Endothelial cell of umbilical vein (primary cell): ENCODE measurements at regions not wholly inside any gene's neighbourhood (a gene's known extent, or its start where the extent isn't known, plus 50 kb on each side); places are given as distances from the start of the nearest gene placed in this dataset.

Experiments used
- BruUV-seq: library from RNA; stranded (reverse); fragments of 400-500 nt; replicated peaks from 2 replicates; lab custom pipeline; 2021; lab: Mats Ljungman, UMichigan
- CTCF ChIA-PET: fragments of 300-600, 350-600 bp; sonication (Branson Sonifier 250); formaldehyde crosslinking; loops from one replicate; lab custom pipeline; 2021; ENCODE audit warnings: antibody characterized with exemption, inconsistent platforms; lab: Charles Lee
- POLR2A ChIA-PET: fragments of 300-600, 350-600 bp; sonication (Branson Sonifier 250); formaldehyde crosslinking; loops from one replicate; lab custom pipeline; 2021; ENCODE audit warnings: antibody characterized with exemption, inconsistent platforms; lab: Charles Lee
- DNase-seq: peaks from one replicate; pipeline ENCODE4 v3.0.0-alpha.2; 2011; ENCODE audit warnings: low read depth, low spot score
- FAIRE-seq: peaks from 2 replicates; lab custom pipeline; 2011; peaks lifted over from hg19 to GRCh38; lab: Jason Lieb, UNC
- H2AFZ ChIP-seq: 2 replicates; pipeline ENCODE4 v1.6.0; 2012; ENCODE audit warnings: low read depth, low read length, control low read depth, inconsistent platforms
- H3K27ac ChIP-seq: 2 replicates; pipeline ENCODE4 v1.5.1; 2011; ENCODE audit warnings: low read depth, mild to moderate bottlenecking, control low read depth, low read length, moderate library complexity; ENCODE audit not compliant: insufficient read depth
- H3K27me3 ChIP-seq, 2 experiments: 2 replicates each; pipeline versions ENCODE4 v1.6.0 to v1.6.1; 2011; ENCODE audit warnings: low read length in 2 of 2, mixed read lengths in 1 of 2; ENCODE audit not compliant: control insufficient read depth in 2 of 2, insufficient read depth in 2 of 2
- H3K36me3 ChIP-seq, 2 experiments: 2 replicates in 1 of 2; 3 replicates in 1 of 2; pipeline ENCODE4 v1.5.1; 2011; ENCODE audit warnings: low read length in 2 of 2, mild to moderate bottlenecking in 1 of 2, moderate library complexity in 1 of 2; ENCODE audit not compliant: control insufficient read depth in 2 of 2, insufficient read depth in 2 of 2; ENCODE audit errors: extremely low read depth in 1 of 2
- H3K4me1 ChIP-seq: 3 replicates; pipeline ENCODE4 v1.5.1; 2011; ENCODE audit warnings: mild to moderate bottlenecking, low read length; ENCODE audit not compliant: control insufficient read depth, insufficient read depth; ENCODE audit errors: extremely low read depth
- H3K4me2 ChIP-seq: 2 replicates; pipeline ENCODE4 v1.6.1; 2011; ENCODE audit warnings: low read length, control low read depth, mixed read lengths; ENCODE audit not compliant: insufficient read depth
- H3K4me3 ChIP-seq, 3 experiments: fragments of 200-600 bp in 1 of 3; sonication (generic), shearing (Covaris generic) in 1 of 3; replicated peaks in 1 of 3; 2 replicates each; pipeline ENCODE4 v1.5.1; 2011 to 2016; ENCODE audit warnings: control low read depth in 3 of 3, low read length in 3 of 3, mild to moderate bottlenecking in 2 of 3, inconsistent platforms in 1 of 3, low read depth in 1 of 3, moderate library complexity in 1 of 3; ENCODE audit not compliant: insufficient read depth in 1 of 3
- H3K79me2 ChIP-seq: 2 replicates; pipeline ENCODE4 v1.6.0; 2012; ENCODE audit warnings: low read length, inconsistent platforms; ENCODE audit not compliant: control insufficient read depth, insufficient read depth
- H3K9ac ChIP-seq: replicated peaks from 2 replicates; pipeline ENCODE3; 2011; ENCODE audit warnings: low read length, control low read depth; ENCODE audit not compliant: insufficient read depth; ENCODE audit errors: extremely low read depth
- H3K9me1 ChIP-seq: replicated peaks from 3 replicates; pipeline ENCODE4 v1.6.0; 2011; ENCODE audit warnings: mild to moderate bottlenecking, low read length; ENCODE audit not compliant: control insufficient read depth, insufficient read depth; ENCODE audit errors: extremely low read depth
- H3K9me3 ChIP-seq: replicated peaks from 2 replicates; pipeline ENCODE4 v1.5.1; 2012; ENCODE audit warnings: low read length, inconsistent platforms; ENCODE audit not compliant: control insufficient read depth, insufficient read depth
- H4K20me1 ChIP-seq: replicated peaks from 2 replicates; pipeline ENCODE3; 2011; ENCODE audit warnings: mild to moderate bottlenecking, low read length; ENCODE audit not compliant: control insufficient read depth, insufficient read depth; ENCODE audit errors: extremely low read depth
- EZH2 ChIP-seq: IDR thresholded peaks from 2 replicates; pipeline ENCODE4 v1.6.1; 2012; ENCODE audit warnings: borderline replicate concordance, low read depth, mild to moderate bottlenecking, moderate library complexity, low read length, inconsistent platforms; ENCODE audit not compliant: severe bottlenecking
- FOS ChIP-seq: IDR thresholded peaks from 2 replicates; pipeline ENCODE4 v1.6.1; 2011; ENCODE audit warnings: mild to moderate bottlenecking, low read length, moderate library complexity, borderline replicate concordance; ENCODE audit not compliant: insufficient read depth
- GATA2 ChIP-seq: IDR thresholded peaks from 2 replicates; pipeline ENCODE4 v1.7.0; 2011; ENCODE audit warnings: low read depth, mild to moderate bottlenecking, moderate library complexity, mixed read lengths, low read length; ENCODE audit not compliant: insufficient read length, insufficient read depth
- JUN ChIP-seq: IDR thresholded peaks from 2 replicates; pipeline ENCODE4 v1.6.1; 2011; ENCODE audit warnings: borderline replicate concordance, low read depth; ENCODE audit not compliant: insufficient read length, insufficient read depth
- MYC ChIP-seq: IDR thresholded peaks from one replicate; pipeline ENCODE4 v1.6.1; 2011; ENCODE audit warnings: mild to moderate bottlenecking, low read depth, low read length
- POLR2A ChIP-seq: IDR thresholded peaks from 2 replicates; pipeline ENCODE4 v1.6.1; 2012; ENCODE audit warnings: low read depth, mild to moderate bottlenecking, control low read depth, low read length
- POLR2AphosphoS5 ChIP-seq: IDR thresholded peaks from 2 replicates; pipeline ENCODE4 v1.6.1; 2012; ENCODE audit warnings: low read depth, mild to moderate bottlenecking, control low read depth, low read length, moderate library complexity; ENCODE audit not compliant: insufficient read depth
- dilution Hi-C: fragments of 300-500 bp; cut with MboI; formaldehyde crosslinking; loops from one replicate; pipeline ENCODE4 v1.15.0; 2019; ENCODE audit warnings: low sequenced_read_pairs; ENCODE audit not compliant: extremely low pct_ligation_motif_present
- intact Hi-C: fragments of 100-400 bp; cut with micrococcal nuclease; formaldehyde crosslinking; loops from one replicate; pipeline ENCODE4 v1.10.0; 2022
- TF ChIP-seq, protein P1 (sequence below): IDR thresholded peaks from 2 replicates; pipeline ENCODE4 v1.6.1; 2011; ENCODE audit not compliant: insufficient read depth, insufficient read length
- TF ChIP-seq, protein P2 (sequence below), 2 donors: IDR thresholded peaks; 1 replicate in 1 of 2; 2 replicates in 1 of 2; pipeline ENCODE4 v1.5.1; 2011; ENCODE audit warnings: low read length in 2 of 2, mild to moderate bottlenecking in 2 of 2, moderate library complexity in 2 of 2, control low read depth in 1 of 2, inconsistent platforms in 1 of 2, low read depth in 1 of 2; ENCODE audit not compliant: insufficient read depth in 1 of 2; ENCODE audit errors: extremely low read depth in 1 of 2

DNA sequence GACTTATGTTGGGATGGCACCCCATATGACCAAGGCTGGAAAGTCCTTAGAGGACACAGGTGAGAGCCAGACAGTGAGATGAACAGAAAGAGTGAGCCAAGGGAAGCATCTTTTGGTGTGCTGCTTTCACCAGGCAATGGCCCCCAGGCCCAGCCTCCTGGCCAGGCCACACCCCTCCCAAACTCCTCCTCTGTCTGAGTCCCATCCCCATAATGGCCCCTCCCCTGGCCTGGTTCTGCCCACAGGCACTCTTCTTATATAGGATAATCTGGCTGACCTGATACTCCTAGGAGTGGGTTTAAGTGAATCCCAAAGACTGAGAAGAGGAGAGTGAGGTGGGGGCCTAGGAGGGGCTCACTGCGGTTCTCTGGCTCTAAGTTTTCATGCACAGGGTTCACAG, 252.5 kb downstream of the RPS24 start:
- BruUV-seq = no TSS peak
- intact Hi-C loops = no loop called here

More for the DNA sequence above, 252.5 kb downstream of the RPS24 start:
- H3K4me1 ChIP-seq = peaks cover 16% of the 10 kb centered on the region
- H3K79me2 ChIP-seq = no peaks in the 10 kb centered on the region
- dilution Hi-C loops = no loop called here
- H3K9me3 ChIP-seq = no peaks in the 10 kb centered on the region
- H4K20me1 ChIP-seq = no peaks in the 10 kb centered on the region
- ChIA-PET POLR2A (no interaction called here), CTCF (no interaction called here)
- no peak overlapping the region for H2AFZ ChIP-seq
- DNase-seq = no peak
- no peak for FAIRE-seq
- H3K27ac ChIP-seq = no peak overlapping the region
- H3K4me3 ChIP-seq = no peak overlapping the region
- H3K9ac ChIP-seq = no peak overlapping the region
- no peak for TF ChIP-seq JUN
- TF ChIP-seq POLR2A = no peak
- no peak for TF ChIP-seq POLR2AphosphoS5
- TF ChIP-seq MYC = no peak
- TF ChIP-seq, protein P1, sequence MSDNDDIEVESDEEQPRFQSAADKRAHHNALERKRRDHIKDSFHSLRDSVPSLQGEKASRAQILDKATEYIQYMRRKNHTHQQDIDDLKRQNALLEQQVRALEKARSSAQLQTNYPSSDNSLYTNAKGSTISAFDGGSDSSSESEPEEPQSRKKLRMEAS = no peak
- TF ChIP-seq, protein P2, sequence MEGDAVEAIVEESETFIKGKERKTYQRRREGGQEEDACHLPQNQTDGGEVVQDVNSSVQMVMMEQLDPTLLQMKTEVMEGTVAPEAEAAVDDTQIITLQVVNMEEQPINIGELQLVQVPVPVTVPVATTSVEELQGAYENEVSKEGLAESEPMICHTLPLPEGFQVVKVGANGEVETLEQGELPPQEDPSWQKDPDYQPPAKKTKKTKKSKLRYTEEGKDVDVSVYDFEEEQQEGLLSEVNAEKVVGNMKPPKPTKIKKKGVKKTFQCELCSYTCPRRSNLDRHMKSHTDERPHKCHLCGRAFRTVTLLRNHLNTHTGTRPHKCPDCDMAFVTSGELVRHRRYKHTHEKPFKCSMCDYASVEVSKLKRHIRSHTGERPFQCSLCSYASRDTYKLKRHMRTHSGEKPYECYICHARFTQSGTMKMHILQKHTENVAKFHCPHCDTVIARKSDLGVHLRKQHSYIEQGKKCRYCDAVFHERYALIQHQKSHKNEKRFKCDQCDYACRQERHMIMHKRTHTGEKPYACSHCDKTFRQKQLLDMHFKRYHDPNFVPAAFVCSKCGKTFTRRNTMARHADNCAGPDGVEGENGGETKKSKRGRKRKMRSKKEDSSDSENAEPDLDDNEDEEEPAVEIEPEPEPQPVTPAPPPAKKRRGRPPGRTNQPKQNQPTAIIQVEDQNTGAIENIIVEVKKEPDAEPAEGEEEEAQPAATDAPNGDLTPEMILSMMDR (IDR thresholded peaks at IDR 0.05; ENCODE audit: extremely low read depth in 1 of 2, insufficient read depth in 1 of 2, low read depth in 1 of 2, low read length in 2 of 2) = no peak
- TF ChIP-seq FOS = no peak
- TF ChIP-seq EZH2 = no peak
- TF ChIP-seq GATA2 = no peak
- peaks cover 3% of the 10 kb centered on the region for H3K9me1 ChIP-seq
- no peaks in the 10 kb centered on the region for H3K36me3 ChIP-seq
- no peak overlapping the region for H3K4me2 ChIP-seq
- no peaks in the 10 kb centered on the region for H3K27me3 ChIP-seq
